Inflammatory macrophage treated with lipopolysaccharide for 4 hours (primary cell): ENCODE measurements at regions not wholly inside any gene's neighbourhood (a gene's known extent, or its start where the extent isn't known, plus 50 kb on each side); places are given as distances from the start of the nearest gene placed in this dataset.
A peak's percentile ranks its signal among the peaks of the same experiment; 100 is the strongest.

ENCODE experiments used
- DNase-seq: peaks from one replicate; pipeline ENCODE4 v3.0.0-alpha.2; 2020

- DNase-seq = peak; percentile 25
These were observed 51.3 kb upstream of the CCL1 start for GRCh38 chr17:34414339-34414738.

GRCh38 chr17:34413443-34414119 is 50.5 kb upstream of the CCL1 start:
- DNase-seq = peak; percentile 64

- peak; percentile 72 for DNase-seq
These were observed 50.0 kb upstream of the CCL1 start for GRCh38 chr17:34412965-34413441.
